GM13976 (cell line): ENCODE measurements at regions not wholly inside any gene's neighbourhood (a gene's known extent, or its start where the extent isn't known, plus 50 kb on each side); places are given as distances from the start of the nearest gene placed in this dataset.

Source experiments
- DNase-seq: peaks from one replicate; pipeline ENCODE4 v3.0.0; 2012; ENCODE audit warnings: low spot score
- in situ Hi-C: fragments of 300-500 bp; cut with MboI; formaldehyde crosslinking; loops from one replicate; pipeline ENCODE4 v1.12.0; 2022; ENCODE audit warnings: low sequenced_read_pairs, mixed read lengths, inconsistent platforms; ENCODE audit not compliant: unreplicated experiment
- TF ChIP-seq, protein P1 (sequence below): IDR thresholded peaks from 2 replicates; pipeline ENCODE4 v1.5.1; 2012; ENCODE audit warnings: borderline replicate concordance, mild to moderate bottlenecking; ENCODE audit not compliant: insufficient read depth; ENCODE audit errors: extremely low read depth, missing control alignments, control extremely low read depth

DNA sequence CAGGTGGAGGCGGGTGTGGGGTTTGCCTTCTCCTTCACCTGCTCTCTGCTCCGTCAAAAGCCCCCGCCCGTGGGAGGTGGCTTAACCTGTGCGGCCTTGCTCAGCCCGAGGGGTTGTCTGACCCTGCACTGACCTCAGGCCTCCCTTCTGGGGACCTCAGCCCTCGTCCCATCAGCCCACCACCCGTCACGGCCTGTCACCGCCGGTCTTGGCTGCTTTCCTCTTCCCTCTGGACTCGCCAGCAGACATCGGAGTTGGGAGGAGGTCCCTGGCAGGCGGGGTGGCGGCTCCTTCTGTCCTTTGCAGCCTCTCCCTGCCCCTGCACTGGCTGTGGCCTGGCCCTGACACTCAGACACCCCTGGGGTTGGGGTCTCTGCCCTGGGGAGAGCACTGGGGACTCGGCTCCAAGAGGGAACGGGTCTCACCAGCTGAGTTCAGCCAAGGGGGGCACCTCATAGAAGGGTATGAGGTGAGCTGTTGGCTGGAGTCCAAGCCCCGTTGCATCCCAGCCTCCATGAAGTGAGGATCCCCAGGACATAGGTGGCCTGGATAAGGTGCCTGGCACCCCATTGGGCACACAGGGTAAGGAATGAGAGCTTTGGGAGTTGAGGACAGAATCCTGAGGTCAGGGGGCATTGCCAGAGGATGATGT lies 999.6 kb downstream of the BRD1 start:
- in situ Hi-C loops: no loop called here
- TF ChIP-seq, protein P1, sequence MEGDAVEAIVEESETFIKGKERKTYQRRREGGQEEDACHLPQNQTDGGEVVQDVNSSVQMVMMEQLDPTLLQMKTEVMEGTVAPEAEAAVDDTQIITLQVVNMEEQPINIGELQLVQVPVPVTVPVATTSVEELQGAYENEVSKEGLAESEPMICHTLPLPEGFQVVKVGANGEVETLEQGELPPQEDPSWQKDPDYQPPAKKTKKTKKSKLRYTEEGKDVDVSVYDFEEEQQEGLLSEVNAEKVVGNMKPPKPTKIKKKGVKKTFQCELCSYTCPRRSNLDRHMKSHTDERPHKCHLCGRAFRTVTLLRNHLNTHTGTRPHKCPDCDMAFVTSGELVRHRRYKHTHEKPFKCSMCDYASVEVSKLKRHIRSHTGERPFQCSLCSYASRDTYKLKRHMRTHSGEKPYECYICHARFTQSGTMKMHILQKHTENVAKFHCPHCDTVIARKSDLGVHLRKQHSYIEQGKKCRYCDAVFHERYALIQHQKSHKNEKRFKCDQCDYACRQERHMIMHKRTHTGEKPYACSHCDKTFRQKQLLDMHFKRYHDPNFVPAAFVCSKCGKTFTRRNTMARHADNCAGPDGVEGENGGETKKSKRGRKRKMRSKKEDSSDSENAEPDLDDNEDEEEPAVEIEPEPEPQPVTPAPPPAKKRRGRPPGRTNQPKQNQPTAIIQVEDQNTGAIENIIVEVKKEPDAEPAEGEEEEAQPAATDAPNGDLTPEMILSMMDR: no peak
- no peak for DNase-seq

DNA sequence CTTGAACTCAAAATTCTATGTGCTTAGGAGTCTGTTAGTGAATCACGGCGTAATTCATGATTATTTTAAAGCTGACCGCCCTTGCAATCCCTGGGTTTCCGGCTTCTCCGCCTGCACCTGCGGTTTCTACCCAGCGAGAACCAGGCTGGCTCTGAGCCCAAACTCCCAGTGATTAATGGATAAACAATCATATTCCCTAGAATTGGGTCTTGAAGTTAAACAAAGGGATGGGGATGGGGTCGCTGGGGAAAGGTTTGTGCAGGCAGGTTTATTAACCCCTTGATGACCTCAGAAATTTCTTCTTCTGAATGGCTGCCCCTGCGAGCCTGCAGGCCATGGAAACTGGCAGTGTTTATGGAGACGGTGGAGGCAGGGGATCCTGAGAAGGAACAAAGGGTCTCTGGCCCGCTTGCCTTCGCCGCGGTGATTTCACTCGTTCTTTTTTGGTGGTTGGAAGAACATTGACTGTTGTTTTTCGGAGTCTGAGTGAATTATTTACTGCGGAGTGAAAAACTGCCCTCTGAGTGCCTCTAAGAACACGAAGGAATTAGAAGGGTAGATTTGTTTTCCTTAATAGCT lies 1000.3 kb downstream of the BRD1 start:
- in situ Hi-C loops: no loop called here
- DNase-seq: no peak
- TF ChIP-seq, protein P1: no peak

DNA sequence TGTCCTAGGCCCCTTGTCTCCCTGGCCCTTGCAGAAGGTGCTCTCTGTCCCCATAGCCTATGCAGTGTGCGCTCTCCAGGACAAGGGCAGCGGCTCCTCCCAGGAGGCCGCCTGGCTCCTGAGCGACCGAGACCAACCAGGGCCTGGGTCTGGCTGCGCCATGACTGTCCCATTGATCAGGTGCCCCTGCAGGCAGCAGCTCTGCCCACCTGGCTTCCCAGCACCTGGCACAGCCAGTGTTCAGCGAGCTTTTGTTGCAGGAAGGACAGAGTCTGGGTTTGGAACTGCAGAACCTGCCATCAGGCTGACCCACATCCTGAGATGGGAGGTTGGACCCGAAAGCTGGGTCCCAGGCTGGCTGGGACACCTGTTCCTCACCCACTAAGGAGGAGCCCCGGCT lies 1001.1 kb downstream of the BRD1 start:
- in situ Hi-C loops: no loop called here
- TF ChIP-seq, protein P1: no peak
- no peak for DNase-seq

DNA sequence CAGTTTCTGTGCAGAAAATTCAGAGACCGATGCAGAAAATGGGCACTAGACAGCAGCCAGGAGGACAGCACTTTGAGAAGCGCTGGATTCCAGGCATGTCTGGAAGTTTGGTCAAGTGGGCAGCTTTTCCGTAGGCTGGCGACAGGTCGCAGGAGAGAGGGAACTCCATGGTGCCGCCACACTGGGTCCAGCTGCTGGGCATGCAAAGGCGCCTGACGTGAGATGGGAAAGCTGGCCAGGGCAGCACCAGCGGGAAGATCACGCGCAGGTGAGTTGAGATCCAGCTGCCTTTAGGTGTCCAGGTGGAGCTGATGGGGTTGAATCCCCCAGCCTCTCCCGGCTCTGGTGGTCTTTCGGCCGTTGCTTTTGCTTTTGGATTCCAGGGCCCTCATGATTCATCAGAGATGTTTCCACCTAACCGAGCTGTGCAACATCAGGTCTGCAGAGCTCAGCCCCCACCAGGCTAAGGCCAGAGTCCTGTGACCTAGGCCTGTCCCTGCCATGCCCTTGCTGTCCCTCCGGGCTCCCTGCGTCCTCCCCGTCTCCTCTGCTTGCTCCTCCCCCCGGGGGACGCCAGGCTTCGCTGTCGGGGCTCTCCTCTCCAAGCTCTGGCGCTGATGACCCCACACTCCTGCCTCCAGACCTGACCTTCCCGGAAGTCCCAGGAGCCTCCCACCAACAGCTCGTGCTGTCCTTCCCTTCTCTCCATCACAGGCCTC lies 1001.7 kb downstream of the BRD1 start:
- in situ Hi-C loops: no loop called here
- TF ChIP-seq, protein P1: no peak
- DNase-seq: no peak

DNA sequence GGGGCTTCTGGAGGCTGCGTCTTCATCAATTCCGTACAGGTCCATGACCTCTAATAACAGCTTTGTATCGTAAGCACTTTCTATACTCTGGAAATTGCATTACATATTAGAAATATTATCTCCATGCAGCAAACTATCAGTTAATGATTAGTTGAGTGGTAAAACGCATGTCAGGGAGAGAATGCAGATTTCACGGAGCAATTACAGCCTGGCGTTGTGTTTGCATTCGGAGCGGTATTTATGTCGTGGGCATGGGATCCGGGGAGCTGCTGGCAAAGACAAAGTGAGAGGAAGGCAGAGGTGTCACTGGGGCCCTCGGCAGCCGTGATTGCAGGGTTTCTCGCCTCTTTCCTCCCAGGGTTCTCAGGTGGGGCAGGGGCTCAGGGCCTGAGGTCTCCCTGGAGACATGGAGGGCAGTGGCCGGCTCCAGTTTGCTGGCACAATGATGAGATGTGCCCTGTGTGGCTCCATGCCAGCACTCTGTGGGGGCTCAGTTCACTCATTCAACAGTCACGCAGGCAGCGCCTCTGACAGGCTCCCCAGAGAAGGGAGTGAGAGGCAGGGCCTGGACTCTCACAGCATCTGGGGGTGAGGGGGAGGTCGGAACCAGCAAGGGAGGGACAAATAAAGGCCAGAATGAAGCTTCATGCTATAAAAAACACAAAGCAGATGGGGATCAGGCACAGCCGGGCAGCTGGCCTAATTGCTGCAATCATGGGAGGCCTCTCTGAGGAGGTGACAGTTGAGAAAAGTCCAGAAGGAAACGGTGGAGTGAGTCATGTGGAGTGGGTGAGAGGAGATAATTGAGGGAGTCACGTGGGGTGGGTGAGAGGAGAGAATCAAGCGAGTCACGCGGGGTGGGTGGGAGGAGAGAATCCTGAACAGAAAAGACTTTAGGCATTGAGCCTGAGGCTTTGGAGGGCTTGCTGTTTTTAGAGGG lies 1002.7 kb downstream of the BRD1 start:
- in situ Hi-C loops: no loop called here
- DNase-seq: no peak
- TF ChIP-seq, protein P1: no peak

DNA sequence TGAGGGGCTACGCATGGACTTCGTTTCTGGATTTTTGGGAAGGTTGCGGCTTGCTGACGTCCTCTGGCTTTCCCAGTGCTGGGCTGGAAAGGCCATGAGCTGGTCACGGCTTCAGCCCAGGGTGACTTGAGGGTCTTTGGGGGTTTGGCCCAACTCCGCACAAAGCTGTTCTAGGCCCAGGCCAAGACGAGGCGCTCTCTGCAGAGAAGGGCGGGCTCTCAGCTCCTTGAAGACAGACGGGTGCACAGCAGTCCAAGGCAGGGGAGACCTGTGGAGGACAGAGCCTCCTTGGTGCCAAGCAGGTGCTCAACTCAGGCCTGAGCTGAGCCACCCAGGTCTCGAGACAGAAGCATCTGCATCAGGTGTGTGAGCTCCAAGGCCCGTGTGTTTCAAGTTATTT lies 1003.7 kb downstream of the BRD1 start:
- DNase-seq: no peak
- TF ChIP-seq, protein P1: no peak
- in situ Hi-C loops: no loop called here
